ENCODE measurements at regions not wholly inside any gene's neighbourhood (a gene's known extent, or its start where the extent isn't known, plus 50 kb on each side); places are given as distances from the start of the nearest gene placed in this dataset.
"Not testable (repeated sequence)": the region's sequence is repeated elsewhere in the genome, so short reads cannot be mapped to it uniquely, and the experiment has no call there.

DNA sequence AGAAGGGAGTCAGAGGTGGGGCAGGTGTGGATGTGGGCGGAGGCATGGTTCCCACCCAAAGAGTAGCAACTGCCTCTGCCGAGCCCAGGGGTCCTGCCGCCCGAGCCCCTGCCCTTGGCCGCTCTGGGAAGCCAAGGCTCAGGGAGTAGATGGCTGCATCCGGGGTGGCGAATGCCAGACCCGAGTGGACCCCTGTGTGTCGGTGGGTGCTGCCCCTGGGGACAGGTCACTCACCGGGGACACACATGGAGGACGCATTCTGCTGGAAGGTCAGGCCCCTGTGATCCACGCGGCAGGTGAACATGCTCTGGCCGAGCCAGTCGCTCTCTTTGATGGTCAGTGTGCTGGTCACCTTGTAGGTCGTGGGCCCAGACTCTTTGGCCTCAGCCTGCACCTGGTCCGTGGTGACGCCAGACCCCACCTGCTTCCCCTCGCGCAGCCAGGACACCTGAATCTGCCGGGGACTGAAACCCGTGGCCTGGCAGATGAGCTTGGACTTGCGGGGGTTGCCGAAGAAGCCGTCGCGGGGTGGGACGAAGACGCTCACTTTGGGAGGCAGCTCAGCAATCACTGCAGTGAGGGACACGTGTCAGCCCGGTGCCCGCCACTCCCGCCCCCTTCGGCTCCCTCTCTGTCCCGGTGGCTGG is 329.0 kb downstream of the TMEM121 start:
- Histone ChIP-seq H3K9me3 (ENCODE audit: control insufficient read depth in 1 of 2, low read length in 2 of 2) (no peaks in the 10 kb centered on the region), H3K36me3 (ENCODE audit: control insufficient read depth in 1 of 2, insufficient read depth in 2 of 2, low read length in 2 of 2) (no peaks in the 10 kb centered on the region), H3K4me1 (ENCODE audit: control insufficient read depth in 1 of 2, insufficient read depth in 2 of 2, low read length in 2 of 2) (no peaks in the 10 kb centered on the region), H3K4me3 (ENCODE audit: low read depth in 1 of 2, low read length in 2 of 2) (no peak overlapping the region), H3K27ac (ENCODE audit: low read length) (no peak overlapping the region), H3K27me3 (ENCODE audit: low read depth, low read length) (no peaks in the 10 kb centered on the region)

DNA sequence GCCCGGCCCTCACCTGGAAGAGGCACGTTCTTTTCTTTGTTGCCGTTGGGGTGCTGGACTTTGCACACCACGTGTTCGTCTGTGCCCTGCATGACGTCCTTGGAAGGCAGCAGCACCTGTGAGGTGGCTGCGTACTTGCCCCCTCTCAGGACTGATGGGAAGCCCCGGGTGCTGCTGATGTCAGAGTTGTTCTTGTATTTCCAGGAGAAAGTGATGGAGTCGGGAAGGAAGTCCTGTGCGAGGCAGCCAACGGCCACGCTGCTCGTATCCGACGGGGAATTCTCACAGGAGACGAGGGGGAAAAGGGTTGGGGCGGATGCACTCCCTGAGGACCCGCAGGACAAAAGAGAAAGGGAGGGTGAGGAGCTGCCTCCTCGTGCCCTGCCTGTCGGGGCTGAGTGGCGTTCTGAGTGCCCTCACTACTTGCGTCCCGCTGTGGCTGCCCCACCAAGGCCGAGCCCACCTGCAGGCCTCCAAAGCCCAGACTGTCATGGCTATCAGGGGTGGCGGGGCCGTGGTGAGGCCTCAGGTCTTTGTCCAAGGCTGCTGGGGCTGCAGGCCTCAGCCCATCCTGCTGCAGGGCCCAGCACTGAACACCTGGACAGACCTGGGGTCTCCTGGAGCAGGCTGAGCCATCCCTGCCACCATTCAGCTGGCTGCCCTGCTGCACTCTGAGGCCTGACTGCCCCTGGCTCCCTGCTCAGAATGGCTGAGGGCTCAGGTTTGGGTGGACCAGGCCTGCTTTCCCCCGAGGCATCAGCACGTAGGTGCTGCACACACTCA is 329.7 kb downstream of the TMEM121 start:
- H3K36me3 ChIP-seq (ENCODE audit: control insufficient read depth in 1 of 2, insufficient read depth in 2 of 2, low read length in 2 of 2), result no peaks in the 10 kb centered on the region
- H3K4me1 ChIP-seq (ENCODE audit: control insufficient read depth in 1 of 2, insufficient read depth in 2 of 2, low read length in 2 of 2), result no peaks in the 10 kb centered on the region
- H3K4me3 ChIP-seq (ENCODE audit: low read depth in 1 of 2, low read length in 2 of 2), result no peak overlapping the region
- H3K27ac ChIP-seq (ENCODE audit: low read length), result no peak overlapping the region
- no peaks in the 10 kb centered on the region for H3K9me3 ChIP-seq (ENCODE audit: control insufficient read depth in 1 of 2, low read length in 2 of 2)
- H3K27me3 ChIP-seq (ENCODE audit: low read depth, low read length), result no peaks in the 10 kb centered on the region

DNA sequence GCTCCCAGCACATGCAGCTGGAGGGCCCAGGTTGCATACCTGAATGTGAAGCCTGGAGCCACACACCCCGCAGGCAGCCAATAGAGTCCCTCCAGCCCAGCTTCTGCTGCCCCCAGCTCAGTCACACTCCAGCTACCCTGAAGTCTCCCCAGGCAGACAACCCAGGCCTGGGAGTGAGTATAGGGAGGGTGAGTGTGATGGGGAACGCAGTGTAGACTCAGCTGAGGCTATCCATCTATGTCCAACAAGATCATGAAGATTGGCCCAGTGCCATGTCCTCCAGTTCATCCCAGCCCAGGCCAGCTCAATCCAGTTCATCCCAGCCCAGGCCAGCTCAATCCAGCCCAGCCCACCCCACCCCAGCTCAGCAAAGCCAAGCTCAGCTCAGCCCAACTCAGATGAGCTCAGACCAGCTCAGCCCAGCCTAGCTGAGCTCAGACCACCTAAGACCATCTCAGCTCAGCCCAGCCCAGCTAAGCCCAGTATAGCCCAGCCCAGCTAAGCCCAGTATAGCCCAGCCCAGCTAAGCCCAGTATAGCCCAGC is 330.4 kb downstream of the TMEM121 start:
- H3K36me3 ChIP-seq (ENCODE audit: control insufficient read depth in 1 of 2, insufficient read depth in 2 of 2, low read length in 2 of 2), result no peaks in the 10 kb centered on the region
- no peaks in the 10 kb centered on the region for H3K4me1 ChIP-seq (ENCODE audit: control insufficient read depth in 1 of 2, insufficient read depth in 2 of 2, low read length in 2 of 2)
- H3K9me3 ChIP-seq (ENCODE audit: control insufficient read depth in 1 of 2, low read length in 2 of 2), result no peaks in the 10 kb centered on the region
- no peaks in the 10 kb centered on the region for H3K27me3 ChIP-seq (ENCODE audit: low read depth, low read length)
- H3K4me3 ChIP-seq (ENCODE audit: low read depth in 1 of 2, low read length in 2 of 2), result no peak overlapping the region
- no peak overlapping the region for H3K27ac ChIP-seq (ENCODE audit: low read length)

DNA sequence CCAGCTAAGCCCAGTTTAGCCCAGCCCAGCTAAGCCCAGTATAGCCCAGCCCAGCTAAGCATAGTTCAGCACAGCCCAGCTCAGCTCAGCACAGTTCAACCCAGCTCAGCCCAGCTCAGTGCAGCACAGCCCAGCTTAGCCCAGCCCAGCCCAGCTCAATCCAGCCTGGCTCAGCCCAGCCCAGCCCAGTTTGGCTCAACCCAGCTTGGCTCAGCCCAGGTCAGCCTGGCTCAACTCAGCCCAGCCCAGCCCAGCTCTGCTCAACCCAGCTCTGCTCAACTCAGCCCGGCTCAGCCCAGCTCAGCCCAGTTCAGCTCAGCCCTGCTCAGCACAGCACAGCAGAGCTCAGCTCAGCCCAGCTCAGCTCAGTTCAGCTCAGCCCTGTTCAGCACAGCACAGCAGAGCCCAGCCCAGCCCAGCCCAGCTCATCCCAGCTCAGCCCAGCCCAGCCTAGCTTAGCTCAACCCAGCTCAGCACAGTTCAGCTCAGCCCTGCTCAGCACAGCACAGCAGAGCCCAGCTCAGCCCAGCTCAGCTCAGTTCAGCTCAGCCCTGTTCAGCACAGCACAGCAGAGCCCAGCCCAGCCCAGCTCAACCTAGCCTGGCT is 330.9 kb downstream of the TMEM121 start:
- Histone ChIP-seq H3K27ac (ENCODE audit: low read length) (no peak overlapping the region), H3K4me1 (ENCODE audit: control insufficient read depth in 1 of 2, insufficient read depth in 2 of 2, low read length in 2 of 2) (no peaks in the 10 kb centered on the region), H3K27me3 (ENCODE audit: low read depth, low read length) (no peaks in the 10 kb centered on the region), H3K4me3 (ENCODE audit: low read depth in 1 of 2, low read length in 2 of 2) (no peak overlapping the region), H3K36me3 (ENCODE audit: control insufficient read depth in 1 of 2, insufficient read depth in 2 of 2, low read length in 2 of 2) (no peaks in the 10 kb centered on the region), H3K9me3 (ENCODE audit: control insufficient read depth in 1 of 2, low read length in 2 of 2) (no peaks in the 10 kb centered on the region)

DNA sequence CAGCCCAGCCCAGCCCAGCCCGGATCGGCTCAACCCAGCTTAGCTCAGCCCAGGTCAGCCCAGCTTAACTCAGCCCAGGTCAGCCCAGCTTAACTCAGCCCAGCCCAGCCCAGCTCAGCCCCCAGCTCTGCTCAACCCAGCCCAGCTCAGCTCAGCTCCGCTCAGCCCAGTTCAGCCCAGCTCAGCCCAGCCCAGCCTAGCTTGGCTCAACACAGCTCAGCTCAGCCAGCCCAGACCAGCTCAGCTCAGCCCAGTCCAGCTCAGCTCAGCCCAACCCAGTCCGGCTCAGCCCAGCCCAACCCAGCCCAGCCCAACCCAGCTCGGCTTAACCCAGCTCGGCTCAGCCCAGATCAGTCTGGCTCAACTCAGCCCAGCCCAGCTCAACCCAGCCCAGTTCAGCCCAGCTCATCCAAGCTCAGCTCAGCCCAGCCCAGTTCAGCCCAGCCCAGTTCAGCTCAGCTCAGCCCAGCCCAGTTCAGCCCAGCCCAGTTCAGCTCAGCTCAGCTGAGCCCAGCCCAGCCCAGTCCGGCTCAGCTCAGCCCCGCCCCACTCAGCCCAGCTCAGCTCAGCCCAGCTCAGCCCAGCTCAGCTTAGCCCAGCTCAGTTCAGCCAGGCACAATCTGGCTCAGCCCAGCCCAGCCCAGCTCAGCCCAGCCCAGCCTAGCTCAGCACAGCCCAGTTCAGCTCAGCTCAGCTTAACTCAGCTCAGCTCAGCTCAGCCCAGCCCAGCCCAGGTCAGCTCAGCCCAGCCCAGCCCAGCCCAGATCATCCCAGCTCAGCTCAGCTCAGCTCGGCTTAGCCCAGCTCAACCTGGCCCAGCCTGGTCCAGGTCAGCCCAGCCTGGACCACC is 331.7 kb downstream of the TMEM121 start:
- no peaks in the 10 kb centered on the region for H3K4me1 ChIP-seq (ENCODE audit: control insufficient read depth in 1 of 2, insufficient read depth in 2 of 2, low read length in 2 of 2)
- no peak overlapping the region for H3K27ac ChIP-seq (ENCODE audit: low read length)
- H3K9me3 ChIP-seq (ENCODE audit: control insufficient read depth in 1 of 2, low read length in 2 of 2), result no peaks in the 10 kb centered on the region
- H3K36me3 ChIP-seq (ENCODE audit: control insufficient read depth in 1 of 2, insufficient read depth in 2 of 2, low read length in 2 of 2), result no peaks in the 10 kb centered on the region
- H3K4me3 ChIP-seq (ENCODE audit: low read depth in 1 of 2, low read length in 2 of 2), result no peak overlapping the region
- H3K27me3 ChIP-seq (ENCODE audit: low read depth, low read length), result no peaks in the 10 kb centered on the region

DNA sequence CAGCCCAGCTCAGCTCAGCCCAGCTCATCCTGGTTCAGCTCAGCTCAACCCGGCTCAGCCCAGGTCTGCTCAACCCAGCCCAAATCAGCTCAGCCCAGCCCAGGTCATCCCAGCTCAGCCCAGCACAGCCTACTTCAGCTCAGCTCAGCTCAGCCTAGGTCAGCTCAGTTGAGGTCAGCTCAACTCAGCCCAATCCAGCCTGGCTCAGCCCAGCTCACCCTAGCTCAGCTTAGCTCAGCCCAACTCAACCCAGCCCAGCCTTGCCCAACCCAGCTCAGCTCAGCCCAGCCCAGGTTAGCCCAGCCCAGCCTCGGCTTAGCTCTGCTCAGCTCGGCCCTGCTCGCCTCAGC is 332.3 kb downstream of the TMEM121 start:
- Histone ChIP-seq H3K27me3 (ENCODE audit: low read depth, low read length) (no peaks in the 10 kb centered on the region), H3K27ac (ENCODE audit: low read length) (no peak overlapping the region), H3K4me1 (ENCODE audit: control insufficient read depth in 1 of 2, insufficient read depth in 2 of 2, low read length in 2 of 2) (no peaks in the 10 kb centered on the region), H3K4me3 (ENCODE audit: low read depth in 1 of 2, low read length in 2 of 2) (no peak overlapping the region), H3K36me3 (ENCODE audit: control insufficient read depth in 1 of 2, insufficient read depth in 2 of 2, low read length in 2 of 2) (no peaks in the 10 kb centered on the region), H3K9me3 (ENCODE audit: control insufficient read depth in 1 of 2, low read length in 2 of 2) (no peaks in the 10 kb centered on the region)

DNA sequence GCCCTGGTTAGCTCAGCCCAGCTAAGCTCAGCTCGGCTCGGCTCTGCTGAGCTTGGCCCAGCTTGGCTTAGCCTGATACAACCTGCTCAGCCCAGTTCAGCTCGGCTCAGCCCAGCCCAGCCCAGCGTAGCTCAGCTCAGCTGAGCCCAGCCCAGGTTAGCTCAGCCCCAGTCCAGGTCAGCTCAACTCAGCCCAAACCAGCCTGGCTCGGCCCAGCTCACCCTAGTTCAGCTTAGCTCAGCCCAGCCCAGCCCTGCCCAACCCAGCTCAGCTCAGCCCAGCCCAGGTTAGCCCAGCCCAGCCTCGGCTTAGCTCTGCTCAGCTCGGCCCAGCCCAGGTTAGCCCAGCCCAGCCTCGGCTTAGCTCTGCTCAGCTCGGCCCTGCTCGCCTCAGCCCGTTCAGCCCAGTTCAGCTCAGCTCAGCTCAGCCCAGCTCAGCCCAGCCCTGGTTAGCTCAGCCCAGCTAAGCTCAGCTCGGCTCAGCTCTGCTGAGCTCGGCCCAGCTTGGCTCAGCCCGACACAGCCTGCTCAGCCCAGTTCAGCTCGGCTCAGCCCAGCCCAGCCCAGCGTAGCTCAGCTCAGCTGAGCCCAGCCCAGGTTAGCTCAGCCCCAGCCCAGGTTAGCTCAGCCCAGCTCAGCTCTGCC is 332.8 kb downstream of the TMEM121 start:
- H3K4me1 ChIP-seq (ENCODE audit: control insufficient read depth in 1 of 2, insufficient read depth in 2 of 2, low read length in 2 of 2); H3K4me3 ChIP-seq (ENCODE audit: low read depth in 1 of 2, low read length in 2 of 2); H3K36me3 ChIP-seq (ENCODE audit: control insufficient read depth in 1 of 2, insufficient read depth in 2 of 2, low read length in 2 of 2); H3K27me3 ChIP-seq (ENCODE audit: low read depth, low read length); H3K27ac ChIP-seq (ENCODE audit: low read length); H3K9me3 ChIP-seq (ENCODE audit: control insufficient read depth in 1 of 2, low read length in 2 of 2): not testable (repeated sequence)

DNA sequence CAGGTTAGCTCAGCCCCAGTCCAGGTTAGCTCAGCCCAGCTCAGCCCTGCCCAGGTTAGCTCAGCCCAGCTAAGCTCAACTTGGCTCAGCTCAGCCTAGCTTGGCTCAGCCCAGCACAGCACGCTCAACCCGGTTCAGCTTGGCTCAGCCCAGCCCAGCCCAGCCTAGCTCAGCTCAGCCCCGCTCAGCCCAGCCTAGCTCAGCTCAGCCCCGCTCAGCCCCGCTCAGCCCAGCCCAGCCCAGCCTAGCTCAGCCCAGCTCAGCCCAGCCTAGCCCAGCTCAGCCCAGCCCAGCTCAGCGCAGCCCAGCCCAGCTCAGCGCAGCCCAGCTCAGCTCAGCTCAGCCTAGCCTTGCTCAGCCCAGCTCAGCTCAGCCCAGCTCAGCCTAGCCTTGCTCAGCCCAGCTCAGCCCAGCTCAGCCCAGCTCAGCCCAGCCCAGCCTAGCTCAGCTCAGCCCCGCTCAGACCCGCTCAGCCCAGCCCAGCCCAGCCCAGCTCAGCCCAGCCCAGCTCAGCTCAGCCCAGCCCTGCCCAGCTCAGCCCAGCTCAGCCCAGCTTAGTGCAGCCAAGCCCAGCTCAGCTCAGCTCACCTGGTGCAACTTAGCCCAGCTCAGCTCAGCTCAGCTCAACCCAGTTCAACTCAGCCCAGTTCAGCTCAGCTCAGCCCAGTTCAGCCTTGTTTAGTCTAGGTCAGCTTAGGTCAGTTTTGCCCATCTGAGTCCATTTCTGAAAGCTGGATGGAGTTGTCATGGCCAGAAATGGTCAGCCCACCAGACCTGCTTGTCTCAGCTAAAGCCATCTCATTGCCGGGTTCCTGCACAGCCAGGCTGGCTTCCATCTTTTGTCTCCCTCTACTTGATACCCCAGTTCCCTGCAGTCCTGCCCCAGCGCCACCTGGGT is 333.6 kb downstream of the TMEM121 start:
- H3K4me3 ChIP-seq (ENCODE audit: low read depth in 1 of 2, low read length in 2 of 2), result no peak overlapping the region
- H3K27ac ChIP-seq (ENCODE audit: low read length), result no peak overlapping the region
- no peaks in the 10 kb centered on the region for H3K36me3 ChIP-seq (ENCODE audit: control insufficient read depth in 1 of 2, insufficient read depth in 2 of 2, low read length in 2 of 2)
- no peaks in the 10 kb centered on the region for H3K4me1 ChIP-seq (ENCODE audit: control insufficient read depth in 1 of 2, insufficient read depth in 2 of 2, low read length in 2 of 2)
- H3K27me3 ChIP-seq (ENCODE audit: low read depth, low read length), result no peaks in the 10 kb centered on the region
- no peaks in the 10 kb centered on the region for H3K9me3 ChIP-seq (ENCODE audit: control insufficient read depth in 1 of 2, low read length in 2 of 2)

DNA sequence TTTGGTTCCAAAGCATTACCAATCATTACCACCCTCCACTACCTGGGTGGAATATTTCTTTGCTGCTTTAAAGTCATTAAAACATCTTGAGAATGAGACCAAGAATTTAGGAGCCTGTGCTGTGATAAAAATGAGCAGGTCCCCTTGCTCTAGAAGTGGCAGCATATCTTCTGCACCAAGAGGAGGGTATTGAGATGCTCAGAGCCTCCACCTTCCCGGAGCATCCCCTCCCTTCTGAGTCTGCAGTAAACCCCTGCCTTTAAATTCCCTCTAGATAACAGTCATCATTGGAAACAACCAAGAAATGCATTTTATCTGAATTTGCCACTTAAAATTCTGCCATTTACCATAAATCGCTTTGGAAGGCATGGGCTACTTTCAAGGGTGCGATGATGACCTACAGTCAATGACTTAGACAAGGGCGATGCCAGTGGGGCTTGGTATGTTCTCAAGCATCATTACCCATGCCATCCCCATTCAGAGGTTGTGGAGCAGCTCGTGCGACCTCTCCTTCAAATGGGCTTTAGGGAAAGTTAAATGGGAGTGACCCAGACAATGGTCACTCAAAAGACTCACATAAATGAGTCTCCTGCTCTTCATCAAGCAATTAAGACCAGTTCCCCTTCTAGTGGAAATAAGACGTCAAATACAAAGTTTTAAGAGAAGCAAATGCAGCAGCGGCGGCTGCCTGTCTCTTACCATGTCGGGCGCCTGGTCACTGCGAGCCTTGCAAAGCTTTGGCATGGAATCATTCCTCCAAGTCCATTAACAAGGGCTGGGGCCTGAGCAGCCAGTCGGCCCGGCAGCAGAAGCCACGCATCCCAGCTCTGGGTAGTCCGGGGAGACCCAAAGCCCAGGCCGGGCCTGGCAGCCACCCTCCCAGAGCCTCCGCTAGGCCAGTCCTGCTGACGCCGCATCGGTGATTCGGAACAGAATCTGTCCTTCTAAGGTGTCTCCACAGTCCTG is 334.5 kb downstream of the TMEM121 start:
- Histone ChIP-seq H3K4me1 (ENCODE audit: control insufficient read depth in 1 of 2, insufficient read depth in 2 of 2, low read length in 2 of 2) (no peaks in the 10 kb centered on the region), H3K36me3 (ENCODE audit: control insufficient read depth in 1 of 2, insufficient read depth in 2 of 2, low read length in 2 of 2) (no peaks in the 10 kb centered on the region), H3K4me3 (ENCODE audit: low read depth in 1 of 2, low read length in 2 of 2) (no peak overlapping the region), H3K27me3 (ENCODE audit: low read depth, low read length) (no peaks in the 10 kb centered on the region), H3K9me3 (ENCODE audit: control insufficient read depth in 1 of 2, low read length in 2 of 2) (no peaks in the 10 kb centered on the region), H3K27ac (ENCODE audit: low read length) (no peak overlapping the region)

Data from muscle layer of duodenum (tissue), 2 donors.